ENCODE measurements at regions not wholly inside any gene's neighbourhood (a gene's known extent, or its start where the extent isn't known, plus 50 kb on each side); places are given as distances from the start of the nearest gene placed in this dataset.

GRCh38 chr2:221189431-221190067 is 382.6 kb downstream of the EPHA4 start:
- TF ChIP-seq CTCF (IDR thresholded peaks at IDR 0.05) (no peak), POLR2A (IDR thresholded peaks at IDR 0.05) (no peak)
